GM19438 (cell line): ENCODE measurements at regions not wholly inside any gene's neighbourhood (a gene's known extent, or its start where the extent isn't known, plus 50 kb on each side); places are given as distances from the start of the nearest gene placed in this dataset.
"Not testable (repeated sequence)": the region's sequence is repeated elsewhere in the genome, so short reads cannot be mapped to it uniquely, and the experiment has no call there.

ENCODE experiments used
- ATAC-seq: cut with Tn5 transposase; IDR thresholded peaks from one replicate; pipeline ENCODE4 v1.9.1; 2021; ENCODE audit warnings: low read depth; ENCODE audit not compliant: unreplicated experiment

- ATAC-seq, result no peak
These were observed 191.8 kb upstream of the CCNG1 start for GRCh38 chr5:163245584-163245983.

DNA sequence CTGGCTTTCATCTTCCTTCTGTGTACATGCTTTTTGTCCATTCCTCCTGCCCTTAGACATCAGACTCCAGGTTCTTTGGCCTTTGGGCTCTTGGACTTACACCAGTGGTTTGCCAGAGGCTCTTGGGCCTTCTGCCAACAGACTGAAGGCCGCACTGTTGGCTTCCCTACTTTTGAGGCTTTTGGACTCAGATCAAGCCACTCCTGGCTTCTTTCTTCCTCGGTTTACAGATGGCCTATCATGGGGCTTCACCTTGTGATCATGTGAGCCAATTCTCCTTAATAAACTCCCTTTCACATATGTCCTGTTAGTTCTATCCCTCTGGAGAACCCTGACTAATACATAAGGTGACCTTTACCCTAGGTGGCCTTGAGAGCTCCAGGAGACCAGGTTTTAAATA lies 189.1 kb upstream of the CCNG1 start:
- no peak for ATAC-seq

DNA sequence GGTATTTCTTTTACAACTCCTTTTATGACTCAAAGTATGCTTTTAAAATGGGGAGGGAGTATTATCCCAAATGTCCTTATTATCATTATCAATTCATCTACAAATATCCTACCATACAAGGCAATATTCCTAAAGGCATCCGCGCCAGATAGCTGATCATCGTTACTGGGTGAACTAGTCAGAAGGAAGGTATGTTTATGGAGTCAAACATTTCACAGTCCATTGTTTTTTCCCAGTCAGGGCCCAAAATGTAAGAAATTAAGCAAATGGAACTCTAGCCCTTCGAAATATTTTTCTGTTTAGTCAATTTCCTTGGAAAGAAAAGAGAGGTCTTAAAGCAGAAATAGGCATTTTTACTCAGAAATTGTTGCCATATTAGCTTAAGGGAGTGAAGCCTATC lies 188.5 kb upstream of the CCNG1 start:
- ATAC-seq, result no peak

DNA sequence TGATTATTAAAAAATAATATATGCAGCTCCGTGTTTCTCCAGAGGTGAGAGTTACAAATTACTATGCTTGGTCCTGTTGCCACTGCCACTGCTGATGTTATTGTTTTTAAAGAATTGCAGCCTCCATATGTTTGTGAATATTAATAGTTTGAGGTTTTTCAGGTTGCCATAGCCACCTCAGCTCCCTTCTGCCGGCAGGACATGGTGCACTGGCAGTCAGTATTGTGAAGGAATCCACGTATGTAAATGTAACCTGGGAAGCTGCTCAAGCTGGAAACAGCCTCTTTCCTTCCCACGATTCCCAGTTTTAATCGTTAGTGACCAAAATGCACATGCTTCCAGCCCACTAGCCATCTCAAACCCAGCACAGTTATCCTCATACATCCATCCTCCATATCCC lies 184.4 kb upstream of the CCNG1 start:
- no peak for ATAC-seq

- no peak for ATAC-seq
These were observed 177.9 kb upstream of the CCNG1 start for GRCh38 chr5:163259495-163259894.

DNA sequence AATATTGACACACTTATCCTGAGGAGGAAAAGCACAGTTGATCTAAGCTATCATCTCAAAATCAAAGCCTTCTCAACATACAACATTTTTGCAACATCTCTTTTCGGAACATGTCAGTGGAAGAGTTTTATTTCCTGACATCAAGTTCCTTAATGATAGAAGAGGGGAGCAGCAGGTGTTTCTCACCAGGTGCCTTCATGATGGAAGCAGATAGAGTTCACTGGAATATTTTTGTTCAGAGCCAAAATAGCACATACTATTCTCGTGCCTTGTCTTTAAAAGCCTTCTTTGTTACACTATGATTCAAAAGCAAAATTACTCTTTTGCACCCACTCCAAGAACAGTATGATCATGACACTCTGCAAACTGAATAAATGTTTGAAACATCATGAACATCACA lies 176.9 kb upstream of the CCNG1 start:
- no peak for ATAC-seq

GRCh38 chr5:163260961-163261360 lies 176.4 kb upstream of the CCNG1 start:
- ATAC-seq, result no peak

DNA sequence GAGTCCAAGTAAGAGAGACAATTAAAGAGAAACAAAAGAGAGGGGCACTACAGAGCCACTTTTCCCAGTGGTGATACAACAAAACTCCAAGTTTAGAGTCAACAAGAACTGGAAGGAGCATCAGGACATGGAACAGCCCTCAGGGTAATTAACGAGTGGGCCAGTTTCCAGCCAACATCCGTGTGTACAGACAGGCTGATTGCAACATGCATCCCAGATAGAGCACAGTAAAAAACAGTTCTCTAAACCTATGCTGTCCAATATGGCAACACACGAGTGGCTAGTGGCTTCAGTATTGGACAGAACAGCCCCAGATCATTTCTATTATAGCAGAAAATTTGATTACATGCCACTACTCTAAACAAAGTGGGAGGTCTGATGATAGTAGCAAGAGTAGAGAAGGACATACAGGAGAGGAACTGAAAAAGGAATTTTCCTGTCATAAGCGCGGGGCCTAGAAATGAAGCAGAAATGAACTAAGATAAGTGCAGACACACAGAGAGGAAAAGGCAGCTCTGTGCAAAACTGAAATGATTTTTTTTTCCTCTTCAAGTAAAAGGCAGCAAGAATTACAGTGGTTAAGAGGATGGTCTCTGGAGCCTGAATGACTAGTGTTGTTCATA lies 175.6 kb upstream of the CCNG1 start:
- ATAC-seq, result no peak

DNA sequence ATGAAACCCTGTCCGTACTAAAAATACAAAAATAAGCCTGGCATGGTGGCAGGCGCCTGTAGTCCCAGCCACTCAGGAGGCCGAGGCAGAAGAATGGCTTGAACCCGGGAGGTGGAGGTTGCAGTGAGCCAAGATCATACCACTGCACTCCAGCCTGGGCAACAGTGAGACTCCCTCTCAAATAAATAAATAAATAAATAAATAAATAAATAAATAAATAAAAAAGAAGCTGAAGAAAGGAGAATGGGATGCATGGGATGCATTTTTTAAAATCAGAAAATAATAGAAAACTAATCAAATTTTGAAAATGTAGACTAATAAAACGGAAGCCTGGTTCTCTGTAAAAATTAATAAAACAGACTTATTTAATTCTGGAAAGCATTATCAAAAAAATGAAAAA lies 171.1 kb upstream of the CCNG1 start:
- not testable (repeated sequence) for ATAC-seq

DNA sequence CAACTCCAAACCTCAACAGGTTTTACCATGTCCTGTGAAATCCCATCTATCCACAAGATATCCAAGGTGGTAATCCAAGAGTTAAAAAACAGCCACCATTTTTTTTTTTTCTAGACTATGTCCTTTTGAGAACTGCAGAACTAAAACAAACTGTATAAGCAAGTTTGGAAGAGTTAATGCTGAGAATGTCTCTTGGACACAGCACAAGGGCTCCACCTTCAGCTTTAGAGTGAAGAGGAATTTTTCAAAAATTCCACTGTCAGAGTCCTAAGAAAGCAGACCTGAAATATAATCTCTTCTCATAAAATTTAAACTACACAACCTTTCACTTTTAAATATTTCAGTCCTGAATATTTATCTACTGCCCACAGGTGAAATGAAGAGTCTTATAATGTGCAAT lies 167.8 kb upstream of the CCNG1 start:
- no peak for ATAC-seq

DNA sequence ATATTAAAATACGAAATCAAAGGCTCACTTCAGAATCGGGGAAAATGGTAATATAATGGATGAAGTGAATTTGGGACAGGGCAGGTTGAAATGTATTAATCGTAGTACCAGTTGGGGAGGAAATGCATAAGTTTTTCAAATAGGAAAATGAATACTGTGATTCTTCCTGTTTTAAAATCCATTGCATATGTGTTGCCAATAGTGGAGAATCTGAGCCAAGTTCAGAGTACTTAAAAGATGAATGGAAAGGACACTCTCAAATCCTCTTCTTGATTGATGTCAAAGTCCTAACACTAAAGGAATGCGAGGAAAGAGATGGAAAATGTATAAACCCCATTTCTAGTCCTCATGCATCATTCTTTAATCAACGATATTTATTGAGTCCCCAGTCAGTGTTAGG lies 160.9 kb upstream of the CCNG1 start:
- ATAC-seq, result no peak

DNA sequence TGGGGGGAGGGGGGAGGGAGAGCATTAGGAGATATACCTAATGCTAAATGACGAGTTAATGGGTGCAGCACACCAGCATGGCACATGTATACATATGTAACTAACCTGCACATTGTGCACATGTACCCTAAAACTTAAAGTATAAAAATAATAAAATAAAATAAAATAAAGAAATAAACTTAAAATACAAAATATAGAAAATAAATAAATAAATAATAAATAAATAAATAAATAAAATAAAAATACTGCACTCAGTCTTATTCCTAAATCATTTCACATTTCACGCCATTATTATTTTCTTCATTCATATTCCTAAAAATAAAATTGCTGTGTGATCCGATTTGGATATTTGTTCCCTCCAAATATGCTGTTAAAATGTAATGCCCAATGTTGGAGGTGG lies 156.5 kb upstream of the CCNG1 start:
- ATAC-seq, result not testable (repeated sequence)

DNA sequence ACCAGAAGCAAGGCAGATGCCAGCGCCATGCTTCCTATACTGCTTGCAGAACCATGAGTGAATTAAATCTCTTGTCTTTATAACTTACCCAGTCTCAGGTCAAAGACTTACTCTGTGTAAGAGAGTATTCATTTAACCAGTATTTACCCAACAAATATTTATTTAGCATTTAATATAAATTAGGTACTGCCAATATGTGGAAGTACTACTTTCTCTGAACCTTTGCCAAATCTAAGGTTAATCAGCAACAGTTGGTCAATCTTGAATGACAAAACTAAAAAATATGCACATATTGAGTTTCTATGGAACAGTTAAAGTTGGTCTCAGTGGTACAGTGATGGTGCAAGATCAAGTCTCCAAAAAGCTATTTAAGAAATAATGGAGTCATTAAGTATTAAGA lies 155.9 kb upstream of the CCNG1 start:
- ATAC-seq, result no peak

DNA sequence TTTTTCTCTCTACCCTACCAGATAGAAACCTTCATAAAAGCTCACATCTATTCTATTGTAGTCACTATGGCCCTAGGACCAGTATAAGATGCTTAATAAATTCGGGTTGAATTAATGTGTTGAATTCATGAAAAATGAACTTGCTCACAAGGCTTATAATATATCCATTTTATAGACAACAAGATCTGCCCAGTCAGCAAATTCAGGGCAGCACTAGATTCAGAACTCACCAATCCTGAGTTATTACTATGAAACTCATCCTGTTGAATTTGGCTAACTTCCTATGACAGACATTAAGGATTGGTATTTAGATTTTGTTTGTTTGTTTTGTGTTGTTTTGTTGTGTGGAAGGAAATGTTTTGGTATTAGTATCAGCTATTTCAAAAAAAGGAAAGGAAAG lies 143.6 kb upstream of the CCNG1 start:
- ATAC-seq, result no peak

GRCh38 chr5:163303718-163304117 lies 133.7 kb upstream of the CCNG1 start:
- no peak for ATAC-seq

DNA sequence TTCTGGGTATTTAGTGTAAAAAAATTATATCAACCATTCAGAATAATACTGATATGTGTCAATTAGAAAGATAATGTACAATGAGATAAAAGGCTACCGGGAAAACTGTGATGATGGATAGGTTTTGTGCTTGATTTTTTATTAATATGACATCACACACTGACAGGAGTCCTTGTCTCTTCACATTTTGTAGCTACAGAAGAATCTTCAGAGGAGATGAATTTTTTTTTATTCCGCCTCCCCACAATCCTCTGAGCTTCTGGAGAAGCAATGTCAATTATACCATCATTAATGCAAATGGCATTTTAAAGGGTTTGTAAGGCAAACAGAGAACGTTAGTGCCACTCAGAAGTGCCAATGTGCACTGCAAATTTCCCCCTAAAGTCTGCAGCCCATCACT lies 131.7 kb upstream of the CCNG1 start:
- ATAC-seq, result no peak

DNA sequence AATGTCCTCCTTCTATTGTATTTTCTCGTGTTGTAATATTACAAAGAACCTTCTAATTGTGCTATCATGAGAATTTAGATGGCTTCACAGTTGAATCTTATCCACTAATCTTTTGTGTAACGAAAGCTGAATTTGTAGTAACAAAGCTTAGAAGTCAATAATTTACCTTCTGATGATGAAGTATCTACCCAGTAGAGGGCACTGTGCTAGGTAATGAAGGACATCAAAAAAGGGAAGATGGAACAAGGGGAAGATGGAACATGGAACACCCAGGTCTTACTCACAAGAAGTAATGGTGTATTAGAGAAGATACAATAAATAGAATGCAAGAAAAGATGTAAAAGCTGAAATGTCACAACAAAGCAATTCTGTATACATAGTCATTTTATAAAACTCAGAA lies 131.0 kb upstream of the CCNG1 start:
- ATAC-seq, result no peak

- ATAC-seq, result no peak
These were observed 127.5 kb upstream of the CCNG1 start for GRCh38 chr5:163309914-163310313.

DNA sequence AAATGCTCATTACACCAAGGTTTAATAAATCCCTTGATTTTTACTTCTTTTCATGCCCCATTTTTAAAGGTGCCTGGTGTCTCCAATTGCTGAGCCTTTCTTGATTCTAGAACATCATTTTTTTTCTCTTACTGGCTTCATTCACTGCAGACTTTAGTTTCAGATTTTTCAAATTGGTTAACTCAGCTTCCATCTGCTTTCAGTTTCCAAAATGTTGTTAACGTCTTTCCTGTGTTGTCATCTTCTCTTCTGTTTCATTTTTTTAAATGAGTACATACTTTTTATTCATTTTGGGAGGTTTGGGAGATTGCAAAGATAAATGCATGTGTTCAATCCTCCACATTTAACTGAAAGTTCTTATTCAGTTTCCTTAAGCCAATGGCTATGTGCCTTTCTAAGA lies 126.4 kb upstream of the CCNG1 start:
- ATAC-seq, result no peak

DNA sequence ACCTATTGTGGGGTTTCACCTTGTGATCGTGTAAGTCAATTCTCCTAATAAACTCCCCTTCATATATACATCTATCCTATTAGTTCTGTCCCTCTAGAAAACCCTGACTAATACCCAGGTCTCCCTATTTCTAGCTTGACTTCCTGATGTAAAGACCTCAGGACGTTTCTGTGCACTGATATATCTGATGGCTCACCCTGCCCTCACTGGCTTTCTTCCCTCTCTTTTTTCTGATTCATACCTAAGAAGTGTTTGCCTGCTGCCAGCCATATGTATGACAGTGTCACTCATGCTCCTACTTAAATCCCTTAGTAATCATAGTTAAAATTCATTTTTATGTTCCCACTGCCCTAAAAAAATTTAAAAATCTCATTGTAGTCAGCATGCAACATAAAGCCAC lies 124.8 kb upstream of the CCNG1 start:
- ATAC-seq, result no peak

GRCh38 chr5:163313049-163313448 lies 124.3 kb upstream of the CCNG1 start:
- ATAC-seq, result not testable (repeated sequence)

DNA sequence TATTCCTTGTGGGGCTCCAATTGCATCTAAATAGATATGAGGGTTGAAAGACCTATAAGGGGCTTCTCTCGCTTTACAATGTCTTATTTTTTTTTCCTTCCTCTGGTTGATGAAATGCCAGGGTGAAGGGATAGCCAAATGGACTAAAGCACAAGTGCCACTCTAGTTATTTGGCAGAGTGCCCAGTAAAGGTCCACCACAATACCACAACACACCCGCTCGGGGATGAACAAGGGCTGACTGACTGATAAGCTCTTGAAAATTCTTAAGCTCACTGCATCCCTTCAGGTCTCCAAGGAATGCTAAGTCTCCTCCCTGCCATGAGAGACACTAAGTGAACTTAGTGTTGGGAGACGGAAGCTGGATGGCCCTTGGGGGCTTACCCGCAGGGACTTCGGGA lies 121.0 kb upstream of the CCNG1 start:
- ATAC-seq, result not testable (repeated sequence)

- no peak for ATAC-seq
These were observed 118.7 kb upstream of the CCNG1 start for GRCh38 chr5:163318707-163319106.
